H1 (cell line): ENCODE measurements at regions not wholly inside any gene's neighbourhood (a gene's known extent, or its start where the extent isn't known, plus 50 kb on each side); places are given as distances from the start of the nearest gene placed in this dataset.

Experiments used
- BRCA1 ChIP-seq: IDR thresholded peaks from 2 replicates; pipeline ENCODE4 v1.6.1; 2012; ENCODE audit warnings: low read depth, low read length, improper control_type of control experiment
- CHD1 ChIP-seq: IDR thresholded peaks from 2 replicates; pipeline ENCODE4 v1.6.1; 2012; ENCODE audit warnings: low read depth, low read length, improper control_type of control experiment
- JUN ChIP-seq: IDR thresholded peaks from 2 replicates; pipeline ENCODE4 v1.6.1; 2011; ENCODE audit warnings: low read depth, mild to moderate bottlenecking, improper control_type of control experiment, low read length
- JUND ChIP-seq: IDR thresholded peaks from 2 replicates; pipeline ENCODE4 v1.6.1; 2011; ENCODE audit warnings: mild to moderate bottlenecking, improper control_type of control experiment, low read length
- POLR2A ChIP-seq, 2 experiments: IDR thresholded peaks; 1 replicate in 1 of 2; 2 replicates in 1 of 2; pipeline ENCODE4 v1.6.1; 2011; ENCODE audit warnings: low read depth in 2 of 2, low read length in 2 of 2, mild to moderate bottlenecking in 2 of 2; ENCODE audit errors: control extremely low read depth in 1 of 2
- RXRA ChIP-seq: IDR thresholded peaks from 2 replicates; pipeline ENCODE4 v1.6.1; 2011; ENCODE audit warnings: low read depth, mild to moderate bottlenecking, low read length, moderate library complexity; ENCODE audit not compliant: insufficient read depth
- SAP30 ChIP-seq: fragments of 300-600 bp; sonication (generic); IDR thresholded peaks from 2 replicates; pipeline ENCODE4 v1.7.1; 2012; ENCODE audit warnings: low read length, moderate library complexity, mild to moderate bottlenecking, inconsistent platforms; ENCODE audit not compliant: insufficient read depth, insufficient replicate concordance
- TCF12 ChIP-seq: IDR thresholded peaks from 2 replicates; pipeline ENCODE4 v1.6.1; 2011; ENCODE audit warnings: low read depth, mild to moderate bottlenecking, low read length
- TF ChIP-seq, protein P1 (sequence below), 3 experiments: IDR thresholded peaks; 1 replicate in 2 of 3; 2 replicates in 1 of 3; pipeline versions ENCODE4 v1.5.1 to v1.6.1; 2011; ENCODE audit warnings: low read length in 3 of 3, mild to moderate bottlenecking in 3 of 3, inconsistent platforms in 2 of 3, low read depth in 1 of 3, moderate library complexity in 1 of 3; ENCODE audit not compliant: insufficient read depth in 1 of 3; ENCODE audit errors: control extremely low read depth in 1 of 3

DNA sequence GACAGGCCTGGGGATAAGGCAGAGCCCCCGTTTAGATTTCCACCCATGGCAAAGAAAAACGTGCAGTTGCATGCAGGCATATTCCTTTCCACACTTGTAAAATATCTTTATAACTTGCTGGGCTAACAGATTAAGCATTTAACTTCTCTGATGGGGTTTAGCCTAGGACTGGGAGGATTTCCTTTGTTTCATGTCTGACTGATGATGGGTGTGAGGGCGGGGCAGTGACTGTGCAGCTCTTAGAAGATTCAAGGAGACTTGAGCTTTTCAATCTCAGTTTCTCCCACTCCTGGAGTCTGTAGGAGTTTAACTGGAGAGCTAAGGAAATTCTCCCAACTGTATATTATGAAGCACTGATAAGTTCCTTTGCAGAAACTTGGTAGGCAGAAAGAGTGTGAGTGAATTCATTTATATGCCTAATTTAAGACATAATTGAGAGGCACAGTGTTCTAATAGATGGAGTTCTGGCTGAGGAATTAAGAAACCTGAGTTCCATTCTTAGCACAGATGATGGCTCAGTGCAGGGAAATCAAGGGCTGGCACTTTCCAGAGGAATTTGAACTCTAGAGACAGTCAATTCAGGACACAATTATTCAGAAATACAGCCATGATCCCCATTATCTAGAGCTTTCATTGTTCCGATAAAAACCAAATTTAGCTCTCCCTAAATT, 214.6 kb upstream of the CNR1 start:
- TF ChIP-seq RXRA (no peak), POLR2A (IDR thresholded peaks at IDR 0.05; ENCODE audit: control extremely low read depth in 1 of 2, low read depth in 2 of 2, low read length in 2 of 2) (no peak), JUND (no peak), JUN (no peak), BRCA1 (no peak), SAP30 (no peak), CHD1 (no peak), TCF12 (no peak)
- TF ChIP-seq, protein P1, sequence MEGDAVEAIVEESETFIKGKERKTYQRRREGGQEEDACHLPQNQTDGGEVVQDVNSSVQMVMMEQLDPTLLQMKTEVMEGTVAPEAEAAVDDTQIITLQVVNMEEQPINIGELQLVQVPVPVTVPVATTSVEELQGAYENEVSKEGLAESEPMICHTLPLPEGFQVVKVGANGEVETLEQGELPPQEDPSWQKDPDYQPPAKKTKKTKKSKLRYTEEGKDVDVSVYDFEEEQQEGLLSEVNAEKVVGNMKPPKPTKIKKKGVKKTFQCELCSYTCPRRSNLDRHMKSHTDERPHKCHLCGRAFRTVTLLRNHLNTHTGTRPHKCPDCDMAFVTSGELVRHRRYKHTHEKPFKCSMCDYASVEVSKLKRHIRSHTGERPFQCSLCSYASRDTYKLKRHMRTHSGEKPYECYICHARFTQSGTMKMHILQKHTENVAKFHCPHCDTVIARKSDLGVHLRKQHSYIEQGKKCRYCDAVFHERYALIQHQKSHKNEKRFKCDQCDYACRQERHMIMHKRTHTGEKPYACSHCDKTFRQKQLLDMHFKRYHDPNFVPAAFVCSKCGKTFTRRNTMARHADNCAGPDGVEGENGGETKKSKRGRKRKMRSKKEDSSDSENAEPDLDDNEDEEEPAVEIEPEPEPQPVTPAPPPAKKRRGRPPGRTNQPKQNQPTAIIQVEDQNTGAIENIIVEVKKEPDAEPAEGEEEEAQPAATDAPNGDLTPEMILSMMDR (IDR thresholded peaks at IDR 0.05; ENCODE audit: control extremely low read depth in 1 of 3, insufficient read depth in 1 of 3, low read depth in 1 of 3, low read length in 3 of 3): no peak
